ENCODE measurements at regions not wholly inside any gene's neighbourhood (a gene's known extent, or its start where the extent isn't known, plus 50 kb on each side); places are given as distances from the start of the nearest gene placed in this dataset.
A peak's percentile ranks its signal among the peaks of the same experiment; 100 is the strongest.

GRCh38 chr7:25854608-25855497 lies 297.1 kb upstream of the NFE2L3 start:
- Histone ChIP-seq H3K27me3 (ENCODE audit: low read length) (peaks cover 49% of the 10 kb centered on the region), H3K4me1 (ENCODE audit: insufficient read depth, low read length) (peaks cover 27% of the 10 kb centered on the region), H3K36me3 (ENCODE audit: low read depth, low read length) (no peaks in the 10 kb centered on the region), H3K4me2 (ENCODE audit: low read length) (peak overlapping the region; percentile 99), H3F3A (ENCODE audit: low read length, unreplicated experiment) (no peaks in the 10 kb centered on the region), H3K79me2 (ENCODE audit: low read length) (no peaks in the 10 kb centered on the region), H3K27ac (ENCODE audit: low read length) (no peak overlapping the region), H3K9ac (ENCODE audit: low read length) (no peak overlapping the region), H3K9me2 (replicated peaks; ENCODE audit: low read length) (no peaks in the 10 kb centered on the region), H3K4me3 (ENCODE audit: low read length) (peak overlapping the region; percentile 87), H4K20me1 (ENCODE audit: low read length) (no peaks in the 10 kb centered on the region), H2AFZ (ENCODE audit: low read length) (no peak overlapping the region), H3K9me3 (ENCODE audit: low read length) (no peaks in the 10 kb centered on the region)
- no TSS peak for BruUV-seq (replicated peaks)
- POLR2A ChIA-PET (ENCODE audit: unreplicated experiment) = interaction anchor here (0.7 kb wide), 1 partner anchor 346 kb away, joined by 3 read pairs; no protein-coding TSS in a partner anchor
- peak; percentile 68 for TF ChIP-seq CTCF (conservative IDR thresholded peaks at IDR 0.05; ENCODE audit: low read depth, low read length)
- TF ChIP-seq EZH2 (IDR thresholded peaks at IDR 0.05; ENCODE audit: low read length, unreplicated experiment) = no peak
- CTCF ChIA-PET = no interaction called here
- ATAC-seq (peak; percentile 18), DNase-seq (peak; percentile 92)
- intact Hi-C loops (cut with micrococcal nuclease) = no loop called here

- Histone ChIP-seq H3K4me3 (ENCODE audit: low read length) (peak overlapping the region; percentile 87), H3K4me2 (ENCODE audit: low read length) (peak overlapping the region; percentile 99), H3K9ac (ENCODE audit: low read length) (peak overlapping the region; percentile 58), H3K79me2 (ENCODE audit: low read length) (no peaks in the 10 kb centered on the region), H3K4me1 (ENCODE audit: insufficient read depth, low read length) (peaks cover 27% of the 10 kb centered on the region), H3K27ac (ENCODE audit: low read length) (peak overlapping the region; percentile 55), H4K20me1 (ENCODE audit: low read length) (no peaks in the 10 kb centered on the region), H2AFZ (ENCODE audit: low read length) (peak overlapping the region; percentile 93), H3K36me3 (ENCODE audit: low read depth, low read length) (no peaks in the 10 kb centered on the region), H3F3A (ENCODE audit: low read length, unreplicated experiment) (no peaks in the 10 kb centered on the region), H3K27me3 (ENCODE audit: low read length) (peaks cover 36% of the 10 kb centered on the region), H3K9me2 (replicated peaks; ENCODE audit: low read length) (no peaks in the 10 kb centered on the region), H3K9me3 (ENCODE audit: low read length) (no peaks in the 10 kb centered on the region)
- ATAC-seq = peak; percentile 3; the same call in 1 of the 2 replicates
- CTCF ChIA-PET = no interaction called here
- TF ChIP-seq EZH2 (IDR thresholded peaks at IDR 0.05; ENCODE audit: low read length, unreplicated experiment) (no peak), EZH2phosphoT487 (IDR thresholded peaks at IDR 0.05; ENCODE audit: borderline replicate concordance, low read length) (no peak), CTCF (conservative IDR thresholded peaks at IDR 0.05; ENCODE audit: low read depth, low read length) (no peak)
- DNase-seq = no peak
- BruUV-seq (replicated peaks) = TSS peak; percentile 90
- POLR2A ChIA-PET (ENCODE audit: unreplicated experiment) = interaction anchor here (0.6 kb wide), 1 partner anchor 1306 kb away, joined by 4 read pairs; no protein-coding TSS in a partner anchor
- intact Hi-C loops (cut with micrococcal nuclease) = no loop called here
These were observed 295.9 kb upstream of the NFE2L3 start for GRCh38 chr7:25855854-25856782.

Data from PC-3 (cell line).